H7 (cell line): ENCODE measurements at regions not wholly inside any gene's neighbourhood (a gene's known extent, or its start where the extent isn't known, plus 50 kb on each side); places are given as distances from the start of the nearest gene placed in this dataset.
A peak's percentile ranks its signal among the peaks of the same experiment; 100 is the strongest.
"Not testable (repeated sequence)": the region's sequence is repeated elsewhere in the genome, so short reads cannot be mapped to it uniquely, and the experiment has no call there.

Experiments used
- DNase-seq: peaks from one replicate; pipeline ENCODE4 v3.0.0; 2012
- H3K27me3 ChIP-seq: 2 replicates; pipeline ENCODE4 v1.6.0; 2011; ENCODE audit warnings: mild to moderate bottlenecking, low read length; ENCODE audit not compliant: control insufficient read depth, insufficient read depth
- H3K36me3 ChIP-seq: replicated peaks from 2 replicates; pipeline ENCODE4 v1.5.1; 2011; ENCODE audit warnings: low read length; ENCODE audit not compliant: control insufficient read depth, insufficient read depth
- H3K4me3 ChIP-seq: 2 replicates; pipeline ENCODE4 v1.5.1; 2011; ENCODE audit warnings: low read depth, mild to moderate bottlenecking, control low read depth, low read length, moderate library complexity; ENCODE audit not compliant: insufficient read depth

DNA sequence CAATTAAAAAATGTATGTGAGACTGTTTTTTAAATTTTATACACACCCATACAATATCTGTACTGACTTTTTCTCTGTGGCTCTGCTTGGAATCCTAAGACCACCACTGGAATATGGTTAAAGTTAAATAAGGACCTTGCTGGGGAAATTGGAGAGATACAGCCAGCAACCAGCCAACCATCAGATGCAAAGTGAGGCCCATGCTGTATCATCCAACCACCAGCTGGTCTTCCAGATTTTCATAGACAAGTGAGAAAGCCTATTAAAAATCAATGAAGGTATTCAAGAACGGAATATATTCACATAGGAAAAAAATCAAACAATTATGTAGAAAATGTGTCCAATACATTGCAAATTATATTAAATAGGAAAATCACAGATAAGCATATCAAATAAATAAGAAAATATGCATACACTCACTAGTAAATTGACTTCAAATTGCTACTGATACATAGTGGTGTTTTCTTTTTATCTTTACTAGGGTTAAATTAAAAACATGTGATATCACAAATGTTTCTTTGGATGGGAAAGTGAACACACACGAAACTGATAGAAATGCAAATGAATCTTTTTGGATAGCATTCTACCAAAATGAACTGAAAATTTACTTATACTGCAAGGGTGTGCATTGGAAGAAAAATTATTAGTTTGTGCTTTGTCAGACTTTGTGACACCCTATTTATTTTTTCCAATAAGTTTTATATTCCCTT lies 1486.3 kb downstream of the BRINP3 start:
- H3K36me3 ChIP-seq, result no peaks in the 10 kb centered on the region
- H3K27me3 ChIP-seq, result no peaks in the 10 kb centered on the region
- H3K4me3 ChIP-seq, result no peak overlapping the region
- DNase-seq, result no peak

DNA sequence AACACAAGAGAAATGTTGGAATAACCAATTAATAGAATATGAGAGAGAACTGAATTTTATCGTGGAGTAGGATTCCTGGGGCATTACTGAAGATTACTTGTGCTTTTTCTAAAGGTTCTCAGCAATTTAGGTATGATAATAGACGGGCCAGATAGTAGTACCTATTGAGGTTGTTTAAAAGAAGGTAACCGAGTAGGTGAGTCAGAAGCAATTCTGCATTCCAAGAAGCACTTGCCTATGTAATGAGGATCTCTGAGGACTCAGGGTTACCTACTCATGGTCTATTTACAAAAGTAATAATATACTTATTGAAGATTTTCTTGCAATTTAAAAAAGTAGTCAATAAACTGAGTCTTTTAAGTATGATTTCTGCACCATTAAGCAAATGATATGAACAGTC lies 1469.8 kb downstream of the BRINP3 start:
- no peak for DNase-seq
- Histone ChIP-seq H3K27me3 (no peaks in the 10 kb centered on the region), H3K4me3 (no peak overlapping the region), H3K36me3 (no peaks in the 10 kb centered on the region)

DNA sequence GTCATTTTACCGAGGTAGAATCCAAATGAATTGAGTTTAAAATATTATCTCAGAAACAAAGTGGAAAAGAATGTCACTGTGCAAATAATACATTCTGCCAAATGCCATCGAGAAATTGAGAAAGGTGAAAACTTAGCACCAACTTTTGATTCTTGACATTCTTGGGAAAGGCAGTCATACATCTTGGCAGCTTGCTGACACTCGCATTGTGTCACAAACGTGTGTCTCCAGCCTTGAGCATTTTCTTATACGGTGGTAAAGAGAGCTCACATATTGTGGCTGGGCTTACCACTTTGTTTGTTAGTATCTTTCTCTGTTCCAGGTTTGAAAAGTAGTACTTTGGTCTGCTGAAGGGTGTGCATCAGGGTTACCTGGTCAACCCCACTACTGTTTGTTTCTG lies 1456.1 kb downstream of the BRINP3 start:
- Histone ChIP-seq H3K36me3 (no peaks in the 10 kb centered on the region), H3K4me3 (no peak overlapping the region), H3K27me3 (no peaks in the 10 kb centered on the region)
- DNase-seq, result no peak

DNA sequence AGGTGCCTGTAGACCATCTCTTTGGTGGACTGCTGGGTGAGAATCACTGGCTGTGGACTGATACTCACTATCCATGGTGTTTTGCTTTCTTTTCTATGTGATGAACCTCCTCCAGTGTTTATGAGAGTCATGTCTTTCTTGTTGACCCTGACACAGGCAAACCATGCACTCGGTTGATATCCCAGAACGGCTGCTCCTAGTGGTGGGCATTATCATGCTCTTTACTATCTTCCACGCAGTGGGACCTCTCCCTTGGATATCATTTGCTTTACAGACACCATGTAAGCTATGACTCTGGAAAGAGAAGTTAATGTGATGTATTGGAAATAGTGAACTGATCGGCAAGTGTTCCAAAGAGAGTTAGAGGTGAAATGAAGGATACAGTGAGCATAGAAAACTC lies 1455.6 kb downstream of the BRINP3 start:
- Histone ChIP-seq H3K4me3 (no peak overlapping the region), H3K27me3 (no peaks in the 10 kb centered on the region), H3K36me3 (no peaks in the 10 kb centered on the region)
- DNase-seq, result peak; percentile 2

DNA sequence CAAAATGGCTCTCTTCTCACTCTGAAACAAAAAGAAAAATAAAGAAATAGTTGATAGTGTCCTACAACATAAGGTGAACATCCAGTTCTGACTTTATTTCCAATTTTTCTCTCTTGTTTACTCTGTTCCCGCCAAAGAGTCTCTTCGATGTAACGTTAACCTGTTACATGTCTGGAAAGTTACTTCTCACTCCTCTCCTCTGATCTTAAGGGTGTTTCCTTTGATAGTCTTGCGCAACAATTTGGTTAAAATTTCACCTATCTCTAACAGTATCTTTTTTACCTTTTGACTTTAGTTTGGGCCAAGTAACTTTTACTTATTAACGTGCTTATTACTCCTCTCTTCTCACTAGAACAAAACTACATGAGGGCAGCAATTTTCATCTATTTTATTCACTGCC lies 1450.2 kb downstream of the BRINP3 start:
- H3K27me3 ChIP-seq, result no peaks in the 10 kb centered on the region
- no peaks in the 10 kb centered on the region for H3K36me3 ChIP-seq
- DNase-seq, result no peak
- H3K4me3 ChIP-seq, result no peak overlapping the region

DNA sequence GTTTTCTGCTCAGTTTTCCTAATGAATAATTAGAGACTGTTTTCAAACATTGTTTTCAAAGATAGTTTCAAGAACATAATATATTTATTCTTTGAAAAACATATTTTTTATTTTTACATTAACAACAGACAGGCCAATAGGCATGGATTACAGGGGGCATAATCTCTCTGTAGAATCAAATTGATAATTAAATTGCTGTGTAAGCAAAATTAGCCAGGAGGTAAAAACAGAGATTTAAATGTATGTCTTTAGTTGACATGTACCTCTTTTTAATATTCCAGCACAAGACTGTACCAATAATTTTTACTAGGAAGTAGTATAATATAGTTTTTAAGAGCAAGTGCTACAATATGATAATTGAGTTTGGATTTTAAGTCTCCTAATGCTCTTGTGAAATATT lies 1444.5 kb downstream of the BRINP3 start:
- no peaks in the 10 kb centered on the region for H3K36me3 ChIP-seq
- no peak overlapping the region for H3K4me3 ChIP-seq
- H3K27me3 ChIP-seq, result no peaks in the 10 kb centered on the region
- DNase-seq, result no peak

DNA sequence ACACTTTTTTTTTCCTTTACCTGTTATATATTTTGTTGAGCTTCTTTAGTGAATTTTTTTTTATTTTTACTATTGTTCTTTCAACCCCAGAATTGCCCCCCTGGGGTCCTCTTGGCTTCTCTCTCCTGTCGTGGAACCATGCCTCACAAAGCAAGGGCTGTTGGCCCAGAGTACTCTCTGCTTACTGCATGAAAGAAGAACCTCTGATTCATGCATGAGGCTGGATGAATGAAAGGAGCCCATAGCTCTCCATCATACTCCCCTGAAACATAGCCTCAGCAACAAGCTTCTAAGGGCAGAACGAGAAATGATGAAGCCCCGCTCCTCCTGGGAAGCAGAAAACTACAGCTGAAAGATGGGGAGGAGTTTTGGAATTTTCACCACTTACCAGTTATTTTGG lies 1441.0 kb downstream of the BRINP3 start:
- DNase-seq, result no peak
- Histone ChIP-seq H3K27me3 (no peaks in the 10 kb centered on the region), H3K36me3 (no peaks in the 10 kb centered on the region), H3K4me3 (no peak overlapping the region)

DNA sequence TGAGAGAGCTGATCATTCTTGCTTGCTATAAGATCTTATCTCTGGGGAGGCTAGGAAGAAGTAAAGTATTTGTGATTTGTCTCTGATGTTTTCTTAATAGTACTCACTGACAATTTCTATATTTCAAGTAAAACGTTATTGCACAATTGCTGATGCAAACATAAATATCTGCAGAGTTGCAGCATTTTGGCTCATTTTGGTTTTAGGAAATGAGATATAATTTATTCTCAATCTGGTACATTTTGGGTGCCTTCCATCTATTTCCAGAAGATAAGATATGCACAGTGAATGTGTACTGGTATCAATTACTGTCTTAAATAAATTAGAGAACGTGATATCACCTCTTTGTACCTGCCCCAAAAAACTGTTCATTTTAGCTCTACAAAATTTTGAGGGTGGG lies 1431.5 kb downstream of the BRINP3 start:
- H3K4me3 ChIP-seq, result no peak overlapping the region
- H3K36me3 ChIP-seq, result no peaks in the 10 kb centered on the region
- no peaks in the 10 kb centered on the region for H3K27me3 ChIP-seq
- no peak for DNase-seq

DNA sequence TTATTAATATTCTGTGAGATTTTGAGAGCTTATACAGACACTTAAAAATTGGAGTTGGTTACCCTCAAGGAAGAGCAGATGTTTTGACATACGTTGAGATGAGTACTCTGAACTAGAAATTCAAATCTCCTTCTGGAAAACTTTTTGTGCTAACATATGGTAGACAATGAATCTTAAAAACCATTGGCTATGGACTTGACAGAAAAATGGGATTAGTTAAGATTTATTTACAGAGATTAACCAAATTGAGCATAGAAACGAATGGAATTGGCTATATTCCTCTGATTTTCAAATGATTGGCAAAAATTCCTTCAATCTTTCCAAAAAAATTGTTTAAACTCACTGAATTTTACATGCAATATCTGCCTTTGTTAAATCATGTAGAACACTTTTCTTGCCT lies 1392.9 kb downstream of the BRINP3 start:
- Histone ChIP-seq H3K36me3 (no peaks in the 10 kb centered on the region), H3K4me3 (no peak overlapping the region), H3K27me3 (no peaks in the 10 kb centered on the region; the same call in 1 of the 2 replicates)
- DNase-seq, result no peak

DNA sequence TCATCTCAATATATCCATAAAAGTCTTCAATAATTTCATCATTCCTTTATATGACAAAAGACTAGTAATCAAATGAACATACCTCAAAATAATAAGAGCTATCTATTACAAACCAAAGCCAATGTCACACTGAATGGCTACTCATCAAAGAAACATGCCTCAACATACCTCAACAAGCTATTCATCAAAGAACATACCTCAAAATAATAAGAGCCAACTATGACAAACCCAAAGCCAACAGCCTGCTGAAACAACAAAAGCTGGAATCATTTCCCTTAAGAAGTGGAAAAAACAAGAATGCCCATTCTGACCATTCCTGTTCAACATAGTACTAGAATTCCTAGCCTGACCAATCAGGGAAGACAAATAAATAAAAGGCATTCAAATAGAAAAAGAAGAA lies 1373.7 kb downstream of the BRINP3 start:
- Histone ChIP-seq H3K27me3 (no peaks in the 10 kb centered on the region), H3K4me3 (no peak overlapping the region)
- no peak for DNase-seq

DNA sequence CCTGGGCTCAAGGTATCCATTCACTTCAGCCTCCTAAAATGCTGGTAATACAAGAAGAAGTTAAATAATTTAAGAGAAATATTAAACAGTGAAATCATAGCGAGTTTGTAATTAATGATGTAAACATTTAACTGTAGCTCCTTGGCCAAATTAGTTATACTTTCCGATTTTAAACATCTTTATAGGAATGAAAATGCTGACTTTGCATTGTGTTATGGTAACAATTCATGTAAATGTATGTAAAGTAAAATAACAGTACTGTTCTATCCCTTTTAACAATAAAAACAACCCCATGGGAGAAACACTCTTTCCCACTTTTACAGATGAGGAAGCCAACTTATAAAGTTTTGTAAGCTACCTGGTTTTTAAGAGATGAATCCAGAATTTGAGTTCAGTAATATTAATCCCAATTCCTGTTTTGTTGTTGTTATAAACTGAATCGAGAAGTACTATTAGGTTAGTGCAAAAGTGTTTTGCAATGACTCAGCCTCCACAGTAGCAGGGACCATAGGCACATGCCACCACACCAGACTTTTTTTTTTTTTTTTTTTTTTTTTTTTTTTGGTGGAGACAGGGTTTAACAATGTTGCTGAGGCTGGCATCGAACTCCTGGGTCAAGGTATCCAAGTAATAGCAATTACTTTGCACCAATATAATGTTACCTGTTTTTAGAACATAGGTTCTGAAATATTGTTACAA lies 1360.4 kb downstream of the BRINP3 start:
- no peak for DNase-seq
- Histone ChIP-seq H3K27me3 (no peaks in the 10 kb centered on the region), H3K36me3 (no peaks in the 10 kb centered on the region), H3K4me3 (no peak overlapping the region)

More for the DNA sequence above, 1373.7 kb downstream of the BRINP3 start:
- no peaks in the 10 kb centered on the region for H3K36me3 ChIP-seq

DNA sequence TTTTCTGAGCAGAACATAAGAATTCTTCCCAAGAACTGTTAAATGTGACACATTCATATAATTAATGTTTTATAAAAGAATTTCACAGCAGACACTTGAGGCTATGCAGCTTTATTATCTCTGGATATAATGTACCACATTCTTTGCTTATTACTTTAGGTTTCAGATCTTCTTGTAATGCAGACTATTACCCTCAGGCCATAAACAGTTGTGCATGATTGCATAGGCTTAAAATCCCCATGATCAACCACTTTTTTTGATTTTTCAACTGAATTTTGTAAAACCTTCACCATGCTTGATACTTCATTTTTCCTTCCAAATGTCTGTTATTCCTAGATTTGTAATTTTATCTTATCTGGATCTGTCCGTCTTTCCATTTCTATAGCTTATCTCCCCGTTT lies 1355.7 kb downstream of the BRINP3 start:
- H3K36me3 ChIP-seq, result no peaks in the 10 kb centered on the region
- H3K4me3 ChIP-seq, result no peak overlapping the region
- no peaks in the 10 kb centered on the region; the same call in 1 of the 2 replicates for H3K27me3 ChIP-seq
- DNase-seq, result no peak

DNA sequence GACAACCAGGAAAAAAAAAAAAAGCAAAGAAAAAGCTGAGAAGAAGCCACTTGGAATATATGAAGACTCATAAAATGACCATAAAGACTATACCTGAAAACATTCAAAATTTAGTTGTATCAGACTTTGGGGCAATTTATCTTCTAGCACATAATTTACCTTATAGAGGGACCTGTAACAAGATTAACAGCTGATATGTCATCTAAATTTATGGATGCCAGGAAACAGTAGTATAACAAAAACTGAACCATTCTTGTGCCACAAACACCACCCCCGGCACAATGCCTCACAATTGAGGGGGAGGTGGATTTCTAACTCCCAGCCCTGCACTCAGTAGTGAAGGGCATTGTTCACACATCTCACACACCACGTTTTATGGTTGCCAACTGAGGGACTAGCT lies 1352.0 kb downstream of the BRINP3 start:
- H3K36me3 ChIP-seq, result no peaks in the 10 kb centered on the region
- DNase-seq, result no peak
- no peaks in the 10 kb centered on the region; the same call in 1 of the 2 replicates for H3K27me3 ChIP-seq
- H3K4me3 ChIP-seq, result no peak overlapping the region

DNA sequence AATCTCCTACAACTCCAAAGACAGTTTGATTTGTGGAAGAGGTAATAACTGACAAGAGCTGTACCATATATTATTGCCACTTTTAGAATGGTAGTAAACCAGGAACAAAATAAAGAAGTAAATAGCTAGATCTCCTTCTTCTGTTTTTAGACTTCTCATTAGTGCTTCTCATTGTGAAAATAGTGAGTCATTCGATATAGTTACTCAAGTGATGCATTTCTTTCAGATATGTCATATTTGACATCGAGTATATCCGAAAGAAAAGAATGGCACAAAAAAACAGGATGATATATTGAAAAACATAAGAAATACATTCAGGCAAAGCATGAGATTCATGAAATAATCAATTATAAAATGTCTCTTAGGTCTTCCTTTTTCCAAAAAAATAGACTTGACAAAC lies 1346.1 kb downstream of the BRINP3 start:
- Histone ChIP-seq H3K36me3 (no peaks in the 10 kb centered on the region), H3K27me3 (no peaks in the 10 kb centered on the region), H3K4me3 (no peak overlapping the region)
- no peak for DNase-seq

DNA sequence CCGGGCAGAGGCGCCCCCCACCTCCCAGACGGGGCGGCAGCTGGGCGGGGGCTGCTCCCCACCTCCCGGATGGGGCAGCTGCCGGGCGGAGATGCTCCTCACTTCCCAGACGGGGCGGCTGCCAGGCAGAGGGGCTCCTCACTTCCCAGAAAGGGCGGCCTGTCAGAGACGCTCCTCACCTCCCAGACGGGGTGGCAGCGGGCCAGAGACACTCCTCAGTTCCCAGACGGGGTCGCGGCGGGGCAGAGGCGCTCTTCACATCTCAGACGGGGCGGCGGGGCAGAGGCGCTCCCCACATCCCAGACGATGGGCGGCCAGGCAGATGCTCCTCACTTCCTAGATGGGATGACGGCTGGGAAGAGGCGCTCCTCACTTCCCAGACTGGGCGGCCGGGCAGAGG lies 1337.9 kb downstream of the BRINP3 start:
- not testable (repeated sequence) for H3K36me3 ChIP-seq, H3K27me3 ChIP-seq, H3K4me3 ChIP-seq, DNase-seq
